ENCODE measurements at regions not wholly inside any gene's neighbourhood (a gene's known extent, or its start where the extent isn't known, plus 50 kb on each side); places are given as distances from the start of the nearest gene placed in this dataset.

DNA sequence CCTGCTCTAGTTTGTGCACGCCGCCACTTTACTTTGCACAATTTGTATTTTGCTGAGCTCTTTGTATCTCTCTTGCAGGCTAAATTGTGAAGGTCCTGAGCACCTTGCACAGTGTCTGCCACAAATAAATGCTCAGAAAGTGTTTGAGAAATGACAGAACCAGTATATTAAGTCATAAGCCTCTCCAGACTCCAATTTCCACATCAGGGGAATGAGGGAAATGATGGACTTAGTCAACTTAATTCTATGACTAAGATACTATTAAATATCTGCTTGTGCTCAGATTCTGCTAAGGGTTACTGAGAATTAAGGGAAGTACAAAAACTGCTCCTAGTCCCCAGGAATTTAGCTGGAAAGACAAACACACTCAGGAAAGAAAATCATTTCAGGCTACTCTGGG, 239.1 kb upstream of the SLC14A2 start:
- Histone ChIP-seq H3K27me3 (replicated peaks; ENCODE audit: insufficient read depth) (no peaks in the 10 kb centered on the region), H3K4me1 (replicated peaks) (no peaks in the 10 kb centered on the region), H3K27ac (no peak overlapping the region), H3K4me3 (no peak overlapping the region), H3K9me3 (no peaks in the 10 kb centered on the region), H3K36me3 (no peaks in the 10 kb centered on the region)
- DNase-seq (ENCODE audit: low spot score) = no peak
- intact Hi-C loops (cut with DNase I) = no loop called here
- TF ChIP-seq POLR2AphosphoS5 (IDR thresholded peaks at IDR 0.05) (no peak), POLR2A (IDR thresholded peaks at IDR 0.05) (no peak)
- TF ChIP-seq, protein P1, sequence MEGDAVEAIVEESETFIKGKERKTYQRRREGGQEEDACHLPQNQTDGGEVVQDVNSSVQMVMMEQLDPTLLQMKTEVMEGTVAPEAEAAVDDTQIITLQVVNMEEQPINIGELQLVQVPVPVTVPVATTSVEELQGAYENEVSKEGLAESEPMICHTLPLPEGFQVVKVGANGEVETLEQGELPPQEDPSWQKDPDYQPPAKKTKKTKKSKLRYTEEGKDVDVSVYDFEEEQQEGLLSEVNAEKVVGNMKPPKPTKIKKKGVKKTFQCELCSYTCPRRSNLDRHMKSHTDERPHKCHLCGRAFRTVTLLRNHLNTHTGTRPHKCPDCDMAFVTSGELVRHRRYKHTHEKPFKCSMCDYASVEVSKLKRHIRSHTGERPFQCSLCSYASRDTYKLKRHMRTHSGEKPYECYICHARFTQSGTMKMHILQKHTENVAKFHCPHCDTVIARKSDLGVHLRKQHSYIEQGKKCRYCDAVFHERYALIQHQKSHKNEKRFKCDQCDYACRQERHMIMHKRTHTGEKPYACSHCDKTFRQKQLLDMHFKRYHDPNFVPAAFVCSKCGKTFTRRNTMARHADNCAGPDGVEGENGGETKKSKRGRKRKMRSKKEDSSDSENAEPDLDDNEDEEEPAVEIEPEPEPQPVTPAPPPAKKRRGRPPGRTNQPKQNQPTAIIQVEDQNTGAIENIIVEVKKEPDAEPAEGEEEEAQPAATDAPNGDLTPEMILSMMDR (IDR thresholded peaks at IDR 0.05) = no peak
- 99% methylated on average over 2 of the region's 2 CpGs for WGBS

DNA sequence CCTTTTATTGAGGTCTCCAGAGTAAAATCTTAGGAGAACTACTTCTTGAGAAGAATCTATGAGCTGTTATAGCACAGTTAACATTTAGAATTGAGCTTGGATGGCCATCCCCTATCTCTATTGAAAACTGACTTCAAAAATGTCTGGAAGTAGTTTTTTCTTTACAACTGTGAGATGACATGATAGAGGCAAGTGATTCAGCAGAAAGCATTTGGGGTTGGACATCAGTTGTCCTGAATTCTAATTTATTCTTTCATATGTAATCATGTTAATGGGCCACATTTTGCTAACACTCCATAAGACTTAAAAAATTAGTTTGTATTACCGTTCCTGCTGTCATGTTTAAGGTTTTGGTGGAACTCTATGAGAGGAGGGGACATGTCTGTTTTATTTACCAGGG, 237.0 kb upstream of the SLC14A2 start:
- no peak overlapping the region for H3K4me3 ChIP-seq
- intact Hi-C loops (cut with DNase I) = no loop called here
- no peak overlapping the region for H3K27ac ChIP-seq
- H3K36me3 ChIP-seq = no peaks in the 10 kb centered on the region
- 89% methylated on average over 1 of the region's 1 CpG for WGBS
- no peaks in the 10 kb centered on the region for H3K9me3 ChIP-seq
- no peaks in the 10 kb centered on the region for H3K4me1 ChIP-seq (replicated peaks)
- TF ChIP-seq POLR2A (IDR thresholded peaks at IDR 0.05) = no peak
- no peaks in the 10 kb centered on the region for H3K27me3 ChIP-seq (replicated peaks; ENCODE audit: insufficient read depth)
- no peak for DNase-seq (ENCODE audit: low spot score)

DNA sequence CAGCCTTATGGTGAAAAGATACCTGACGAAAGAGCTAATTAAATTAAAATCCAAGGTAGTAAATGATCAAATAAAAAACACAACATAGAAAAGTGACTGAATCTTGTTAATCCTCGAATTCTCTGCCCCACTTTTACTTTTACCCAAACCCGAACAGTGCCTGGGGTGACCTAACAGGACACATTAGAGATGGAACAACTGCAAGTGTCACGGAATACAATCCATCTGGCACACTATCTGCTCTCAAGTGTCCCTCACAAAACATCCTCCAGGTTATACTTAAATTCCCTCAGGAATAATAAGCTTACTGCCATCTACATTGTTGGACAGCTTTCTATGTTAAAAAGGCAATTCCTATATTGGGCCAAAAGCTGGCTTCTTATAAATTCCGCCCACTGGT, 236.3 kb upstream of the SLC14A2 start:
- H3K9me3 ChIP-seq = no peaks in the 10 kb centered on the region
- no peak overlapping the region for H3K4me3 ChIP-seq
- no peaks in the 10 kb centered on the region for H3K36me3 ChIP-seq
- intact Hi-C loops (cut with DNase I) = no loop called here
- TF ChIP-seq, protein P1 (IDR thresholded peaks at IDR 0.05) = no peak
- TF ChIP-seq POLR2A (IDR thresholded peaks at IDR 0.05) = no peak
- TF ChIP-seq POLR2AphosphoS5 (IDR thresholded peaks at IDR 0.05) = no peak
- no peaks in the 10 kb centered on the region for H3K4me1 ChIP-seq (replicated peaks)
- DNase-seq (ENCODE audit: low spot score) = no peak
- H3K27ac ChIP-seq = no peak overlapping the region
- no peaks in the 10 kb centered on the region for H3K27me3 ChIP-seq (replicated peaks; ENCODE audit: insufficient read depth)
- 92% methylated on average over 5 of the region's 5 CpGs for WGBS

DNA sequence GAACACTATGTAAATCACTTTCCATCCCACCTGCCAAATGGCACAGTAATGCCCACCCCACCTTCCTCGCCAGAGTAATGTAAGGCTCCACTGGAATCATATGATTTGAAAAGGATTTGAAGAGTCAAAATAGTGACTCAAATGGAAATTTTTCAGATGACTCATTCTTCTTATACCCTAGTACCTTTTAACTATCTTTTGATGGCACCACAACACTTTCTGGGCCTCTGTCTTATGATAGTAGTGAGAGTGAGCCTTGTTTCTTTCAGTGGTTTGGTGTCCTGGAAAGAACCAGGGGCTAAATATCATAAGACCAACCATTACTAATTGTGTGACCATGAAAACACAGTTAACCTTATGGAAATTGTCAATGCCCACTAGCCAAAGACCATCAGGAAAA, 235.4 kb upstream of the SLC14A2 start:
- 96% methylated on average over 1 of the region's 1 CpG for WGBS
- Histone ChIP-seq H3K36me3 (no peaks in the 10 kb centered on the region), H3K27ac (no peak overlapping the region), H3K4me3 (no peak overlapping the region), H3K27me3 (replicated peaks; ENCODE audit: insufficient read depth) (no peaks in the 10 kb centered on the region), H3K9me3 (no peaks in the 10 kb centered on the region), H3K4me1 (replicated peaks) (no peaks in the 10 kb centered on the region)
- TF ChIP-seq, protein P1 (IDR thresholded peaks at IDR 0.05) = no peak
- TF ChIP-seq POLR2AphosphoS5 (IDR thresholded peaks at IDR 0.05) = no peak
- TF ChIP-seq POLR2A (IDR thresholded peaks at IDR 0.05) = no peak
- intact Hi-C loops (cut with DNase I) = loop anchor here (5.0 to 10.0 kb wide), 3 partner anchors 53 to 705 kb away; no protein-coding TSS in a partner anchor
- no peak for DNase-seq (ENCODE audit: low spot score)

DNA sequence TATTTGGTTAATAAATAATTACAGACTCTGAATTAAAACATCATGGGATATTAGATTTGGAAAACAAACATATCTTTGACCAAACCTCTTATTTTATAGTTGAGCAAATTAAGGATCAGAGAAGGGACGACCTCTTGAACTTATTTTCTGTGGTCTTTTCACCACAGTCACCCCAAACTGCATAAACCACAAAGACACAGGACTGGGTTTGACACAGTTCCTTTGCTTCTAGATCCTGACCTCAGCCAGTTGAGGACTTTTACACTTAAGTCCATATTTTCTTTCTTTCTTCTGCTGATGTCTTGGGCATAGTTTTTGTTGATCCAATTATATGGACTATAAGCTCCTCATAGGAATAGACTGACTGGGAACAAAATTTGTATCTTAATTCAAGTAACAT, 234.0 kb upstream of the SLC14A2 start:
- Histone ChIP-seq H3K4me3 (no peak overlapping the region), H3K27ac (no peak overlapping the region), H3K4me1 (replicated peaks) (no peaks in the 10 kb centered on the region), H3K27me3 (replicated peaks; ENCODE audit: insufficient read depth) (no peaks in the 10 kb centered on the region), H3K36me3 (no peaks in the 10 kb centered on the region), H3K9me3 (no peaks in the 10 kb centered on the region)
- TF ChIP-seq, protein P1 (IDR thresholded peaks at IDR 0.05) = no peak
- TF ChIP-seq POLR2A (IDR thresholded peaks at IDR 0.05) = no peak
- TF ChIP-seq POLR2AphosphoS5 (IDR thresholded peaks at IDR 0.05) = no peak
- 88% methylated on average over 1 of the region's 1 CpG for WGBS
- intact Hi-C loops (cut with DNase I) = loop anchor here (5.0 to 10.0 kb wide), 3 partner anchors 54 to 706 kb away; no protein-coding TSS in a partner anchor
- no peak for DNase-seq (ENCODE audit: low spot score)
